ENCODE measurements at regions not wholly inside any gene's neighbourhood (a gene's known extent, or its start where the extent isn't known, plus 50 kb on each side); places are given as distances from the start of the nearest gene placed in this dataset.

GRCh38 chr18:42632801-42633200 is 482.7 kb downstream of the RIT2 start:
- Histone ChIP-seq H4K8ac (ENCODE audit: low read length) (no peak overlapping the region), H3K9me3 (ENCODE audit: control insufficient read depth, low read length) (no peaks in the 10 kb centered on the region), H2AK5ac (ENCODE audit: low read length, severe bottlenecking) (no peak overlapping the region), H3K27ac (ENCODE audit: low read length, poor library complexity, severe bottlenecking) (no peak overlapping the region), H2BK12ac (ENCODE audit: low read length in 2 of 2) (no peak overlapping the region), H3K4ac (ENCODE audit: low read depth in 1 of 2, low read length in 2 of 2) (no peak overlapping the region), H3K4me1 (ENCODE audit: control insufficient read depth, insufficient read depth, low read depth, low read length) (no peaks in the 10 kb centered on the region), H3K18ac (ENCODE audit: low read depth in 1 of 2, low read length in 2 of 2) (no peak overlapping the region), H3K79me1 (replicated peaks; ENCODE audit: low read length, poor library complexity, severe bottlenecking) (no peaks in the 10 kb centered on the region), H3K14ac (ENCODE audit: low read length in 2 of 2) (no peak overlapping the region), H3K4me3 (ENCODE audit: insufficient read depth in 1 of 2, low read depth in 1 of 2, low read length in 2 of 2) (no peak overlapping the region), H3K27me3 (ENCODE audit: control insufficient read depth in 1 of 2, insufficient read depth in 1 of 2, low read length in 2 of 2) (no peaks in the 10 kb centered on the region), H2BK5ac (ENCODE audit: low read depth, low read length, poor library complexity, severe bottlenecking) (no peak overlapping the region), H3K4me2 (ENCODE audit: low read length, poor library complexity, severe bottlenecking) (no peak overlapping the region), H2BK15ac (ENCODE audit: low read depth, poor library complexity, severe bottlenecking) (no peak overlapping the region), H2BK120ac (ENCODE audit: low read depth, low read length) (no peak overlapping the region), H2AFZ (ENCODE audit: low read depth, low read length) (no peak overlapping the region), H3K23ac (ENCODE audit: low read length in 2 of 2) (no peak overlapping the region), H3K36me3 (ENCODE audit: control insufficient read depth in 1 of 2, insufficient read depth in 2 of 2, low read depth in 1 of 2, low read length in 2 of 2) (no peaks in the 10 kb centered on the region), H3K9ac (ENCODE audit: low read length) (no peak overlapping the region), H4K91ac (ENCODE audit: low read length) (no peak overlapping the region)
- no peak for DNase-seq
- WGBS, result 97% methylated on average over 1 of the region's 1 CpG

GRCh38 chr18:42635378-42636048 is 480.0 kb downstream of the RIT2 start:
- no peak overlapping the region for H3K9ac ChIP-seq (ENCODE audit: low read length)
- H4K91ac ChIP-seq (ENCODE audit: low read length), result no peak overlapping the region
- 53% methylated on average over 2 of the region's 3 CpGs for WGBS
- no peak overlapping the region for H2BK120ac ChIP-seq (ENCODE audit: low read depth, low read length)
- DNase-seq, result no peak
- H3K27me3 ChIP-seq (ENCODE audit: control insufficient read depth in 1 of 2, insufficient read depth in 1 of 2, low read length in 2 of 2), result no peaks in the 10 kb centered on the region
- H3K9me3 ChIP-seq (ENCODE audit: control insufficient read depth, low read length), result no peaks in the 10 kb centered on the region
- no peak overlapping the region for H4K8ac ChIP-seq (ENCODE audit: low read length)
- H3K27ac ChIP-seq (ENCODE audit: low read length, poor library complexity, severe bottlenecking), result no peak overlapping the region
- H2BK12ac ChIP-seq (ENCODE audit: low read length in 2 of 2), result no peak overlapping the region
- H3K4me2 ChIP-seq (ENCODE audit: low read length, poor library complexity, severe bottlenecking), result no peak overlapping the region
- no peaks in the 10 kb centered on the region for H3K36me3 ChIP-seq (ENCODE audit: control insufficient read depth in 1 of 2, insufficient read depth in 2 of 2, low read depth in 1 of 2, low read length in 2 of 2)
- H2AK5ac ChIP-seq (ENCODE audit: low read length, severe bottlenecking), result no peak overlapping the region
- no peak overlapping the region for H3K14ac ChIP-seq (ENCODE audit: low read length in 2 of 2)
- H3K18ac ChIP-seq (ENCODE audit: low read depth in 1 of 2, low read length in 2 of 2), result no peak overlapping the region
- no peak overlapping the region for H3K23ac ChIP-seq (ENCODE audit: low read length in 2 of 2)
- no peak overlapping the region for H3K4me3 ChIP-seq (ENCODE audit: insufficient read depth in 1 of 2, low read depth in 1 of 2, low read length in 2 of 2)
- H3K79me1 ChIP-seq (replicated peaks; ENCODE audit: low read length, poor library complexity, severe bottlenecking), result no peaks in the 10 kb centered on the region
- no peak overlapping the region for H3K4ac ChIP-seq (ENCODE audit: low read depth in 1 of 2, low read length in 2 of 2)
- no peak overlapping the region for H2AFZ ChIP-seq (ENCODE audit: low read depth, low read length)
- no peak overlapping the region for H2BK15ac ChIP-seq (ENCODE audit: low read depth, poor library complexity, severe bottlenecking)
- no peak overlapping the region for H2BK5ac ChIP-seq (ENCODE audit: low read depth, low read length, poor library complexity, severe bottlenecking)
- no peaks in the 10 kb centered on the region for H3K4me1 ChIP-seq (ENCODE audit: control insufficient read depth, insufficient read depth, low read depth, low read length)

- H2BK120ac ChIP-seq (ENCODE audit: low read depth, low read length), result no peak overlapping the region
- 94% methylated on average over 2 of the region's 2 CpGs for WGBS
- no peak overlapping the region for H3K23ac ChIP-seq (ENCODE audit: low read length in 2 of 2)
- H2AK5ac ChIP-seq (ENCODE audit: low read length, severe bottlenecking), result no peak overlapping the region
- no peaks in the 10 kb centered on the region for H3K79me1 ChIP-seq (replicated peaks; ENCODE audit: low read length, poor library complexity, severe bottlenecking)
- no peak overlapping the region for H4K8ac ChIP-seq (ENCODE audit: low read length)
- no peak overlapping the region for H2BK15ac ChIP-seq (ENCODE audit: low read depth, poor library complexity, severe bottlenecking)
- no peaks in the 10 kb centered on the region for H3K36me3 ChIP-seq (ENCODE audit: control insufficient read depth in 1 of 2, insufficient read depth in 2 of 2, low read depth in 1 of 2, low read length in 2 of 2)
- no peak overlapping the region for H3K14ac ChIP-seq (ENCODE audit: low read length in 2 of 2)
- no peaks in the 10 kb centered on the region for H3K27me3 ChIP-seq (ENCODE audit: control insufficient read depth in 1 of 2, insufficient read depth in 1 of 2, low read length in 2 of 2)
- H3K9ac ChIP-seq (ENCODE audit: low read length), result no peak overlapping the region
- H3K4me2 ChIP-seq (ENCODE audit: low read length, poor library complexity, severe bottlenecking), result no peak overlapping the region
- H3K4me1 ChIP-seq (ENCODE audit: control insufficient read depth, insufficient read depth, low read depth, low read length), result no peaks in the 10 kb centered on the region
- no peak for DNase-seq
- H2AFZ ChIP-seq (ENCODE audit: low read depth, low read length), result no peak overlapping the region
- no peak overlapping the region for H2BK5ac ChIP-seq (ENCODE audit: low read depth, low read length, poor library complexity, severe bottlenecking)
- H4K91ac ChIP-seq (ENCODE audit: low read length), result no peak overlapping the region
- no peak overlapping the region for H3K27ac ChIP-seq (ENCODE audit: low read length, poor library complexity, severe bottlenecking)
- H3K4me3 ChIP-seq (ENCODE audit: insufficient read depth in 1 of 2, low read depth in 1 of 2, low read length in 2 of 2), result no peak overlapping the region
- H3K9me3 ChIP-seq (ENCODE audit: control insufficient read depth, low read length), result no peaks in the 10 kb centered on the region
- H3K4ac ChIP-seq (ENCODE audit: low read depth in 1 of 2, low read length in 2 of 2), result no peak overlapping the region
- no peak overlapping the region for H3K18ac ChIP-seq (ENCODE audit: low read depth in 1 of 2, low read length in 2 of 2)
- no peak overlapping the region for H2BK12ac ChIP-seq (ENCODE audit: low read length in 2 of 2)
Measured at GRCh38 chr18:42636309-42636708, 479.2 kb downstream of the RIT2 start.

GRCh38 chr18:42640160-42640559 is 475.3 kb downstream of the RIT2 start:
- Histone ChIP-seq H3K14ac (ENCODE audit: low read length in 2 of 2) (no peak overlapping the region), H3K36me3 (ENCODE audit: control insufficient read depth in 1 of 2, insufficient read depth in 2 of 2, low read depth in 1 of 2, low read length in 2 of 2) (no peaks in the 10 kb centered on the region), H4K8ac (ENCODE audit: low read length) (no peak overlapping the region), H3K9ac (ENCODE audit: low read length) (no peak overlapping the region), H3K18ac (ENCODE audit: low read depth in 1 of 2, low read length in 2 of 2) (no peak overlapping the region), H2BK120ac (ENCODE audit: low read depth, low read length) (no peak overlapping the region), H2AK5ac (ENCODE audit: low read length, severe bottlenecking) (no peak overlapping the region), H2AFZ (ENCODE audit: low read depth, low read length) (no peak overlapping the region), H3K23ac (ENCODE audit: low read length in 2 of 2) (no peak overlapping the region), H3K27ac (ENCODE audit: low read length, poor library complexity, severe bottlenecking) (no peak overlapping the region), H3K4me3 (ENCODE audit: insufficient read depth in 1 of 2, low read depth in 1 of 2, low read length in 2 of 2) (no peak overlapping the region), H3K4me1 (ENCODE audit: control insufficient read depth, insufficient read depth, low read depth, low read length) (no peaks in the 10 kb centered on the region), H4K91ac (ENCODE audit: low read length) (no peak overlapping the region), H2BK12ac (ENCODE audit: low read length in 2 of 2) (no peak overlapping the region), H3K4ac (ENCODE audit: low read depth in 1 of 2, low read length in 2 of 2) (no peak overlapping the region), H3K79me1 (replicated peaks; ENCODE audit: low read length, poor library complexity, severe bottlenecking) (no peaks in the 10 kb centered on the region), H3K27me3 (ENCODE audit: control insufficient read depth in 1 of 2, insufficient read depth in 1 of 2, low read length in 2 of 2) (no peaks in the 10 kb centered on the region), H2BK15ac (ENCODE audit: low read depth, poor library complexity, severe bottlenecking) (no peak overlapping the region), H3K9me3 (ENCODE audit: control insufficient read depth, low read length) (no peaks in the 10 kb centered on the region), H3K4me2 (ENCODE audit: low read length, poor library complexity, severe bottlenecking) (no peak overlapping the region), H2BK5ac (ENCODE audit: low read depth, low read length, poor library complexity, severe bottlenecking) (no peak overlapping the region)
- DNase-seq, result no peak

Data from mesenchymal stem cell (in vitro differentiated cells and primary cell).